H1 (cell line): ENCODE measurements at regions not wholly inside any gene's neighbourhood (a gene's known extent, or its start where the extent isn't known, plus 50 kb on each side); places are given as distances from the start of the nearest gene placed in this dataset.
A peak's percentile ranks its signal among the peaks of the same experiment; 100 is the strongest.

Source experiments
- CTCF ChIA-PET: fragments of 300-600 bp; sonication (Branson Sonifier 250); formaldehyde crosslinking; loops from one replicate; lab custom pipeline; 2021; ENCODE audit not compliant: partially characterized antibody; lab: Charles Lee
- POLR2A ChIA-PET: fragments of 300-600 bp; sonication (Branson Sonifier 250); formaldehyde crosslinking; loops from one replicate; lab custom pipeline; 2021; ENCODE audit warnings: inconsistent platforms; ENCODE audit not compliant: partially characterized antibody; lab: Charles Lee
- DNase-seq, 2 experiments: peaks; one replicate each; pipeline versions ENCODE4 v3.0.0 to v3.0.0-alpha.2; 2010 to 2022; ENCODE audit warnings: low spot score in 2 of 2, low read depth in 1 of 2, mixed read lengths in 1 of 2
- FAIRE-seq: peaks from 2 replicates; lab custom pipeline; 2011; peaks lifted over from hg19 to GRCh38; lab: Jason Lieb, UNC
- H2AFZ ChIP-seq: 2 replicates; pipeline ENCODE4 v1.8.1; 2012; ENCODE audit warnings: low read length, inconsistent platforms
- H2AK5ac ChIP-seq: 2 replicates; pipeline ENCODE4 v1.6.1; 2013; ENCODE audit warnings: low read depth, low read length
- H2BK120ac ChIP-seq: replicated peaks from 2 replicates; pipeline ENCODE3; 2013; ENCODE audit warnings: low read depth, low read length, inconsistent platforms
- H2BK12ac ChIP-seq: 2 replicates; pipeline ENCODE4 v1.6.1; 2013; ENCODE audit warnings: low read depth, low read length
- H2BK15ac ChIP-seq: 2 replicates; pipeline ENCODE4 v1.6.1; 2013; ENCODE audit warnings: low read length
- H2BK20ac ChIP-seq: 2 replicates; pipeline ENCODE4 v1.6.1; 2013; ENCODE audit warnings: low read length
- H2BK5ac ChIP-seq: 2 replicates; pipeline ENCODE4 v1.6.1; 2013; ENCODE audit warnings: low read depth, low read length
- H3K14ac ChIP-seq: 2 replicates; pipeline ENCODE4 v1.6.1; 2013; ENCODE audit warnings: inconsistent platforms; ENCODE audit not compliant: insufficient read length
- H3K18ac ChIP-seq: 2 replicates; pipeline ENCODE4 v1.6.1; 2013; ENCODE audit warnings: low read length; ENCODE audit errors: extremely low read depth
- H3K23ac ChIP-seq: 2 replicates; pipeline ENCODE4 v1.6.1; 2013; ENCODE audit warnings: inconsistent platforms; ENCODE audit not compliant: insufficient read length
- H3K23me2 ChIP-seq: 2 replicates; pipeline ENCODE4 v1.6.1; 2013; ENCODE audit warnings: low read depth, low read length
- H3K27ac ChIP-seq: 2 replicates; pipeline ENCODE4 v1.6.1; 2011; ENCODE audit warnings: low read depth, low read length, inconsistent platforms
- H3K27me3 ChIP-seq, 4 experiments: replicated peaks in 1 of 4; 1 replicate in 1 of 4; 2 replicates in 3 of 4; pipeline versions ENCODE4 v1.6.1 to v1.8.1; 2011 to 2013; ENCODE audit warnings: low read length in 3 of 4, mild to moderate bottlenecking in 3 of 4, inconsistent platforms in 2 of 4, mixed read lengths in 2 of 4, moderate library complexity in 1 of 4; ENCODE audit not compliant: control insufficient read depth in 3 of 4, insufficient read depth in 3 of 4; ENCODE audit errors: extremely low read depth in 1 of 4
- H3K36me3 ChIP-seq, 4 experiments: 2 replicates each; pipeline versions ENCODE4 v1.6.1 to v1.8.1; 2011 to 2013; ENCODE audit warnings: mild to moderate bottlenecking in 4 of 4, low read length in 3 of 4, moderate library complexity in 2 of 4, control low read depth in 1 of 4, inconsistent platforms in 1 of 4; ENCODE audit not compliant: insufficient read depth in 4 of 4, control insufficient read depth in 2 of 4
- H3K4ac ChIP-seq: replicated peaks from 2 replicates; pipeline ENCODE3; 2013; ENCODE audit warnings: low read length, low read depth, mixed read lengths, inconsistent platforms; ENCODE audit not compliant: insufficient read length
- H3K4me1 ChIP-seq, 4 experiments: replicated peaks in 1 of 4; 1 replicate in 1 of 4; 2 replicates in 3 of 4; pipeline versions ENCODE4 v1.6.1 to v1.8.1; 2011 to 2013; ENCODE audit warnings: low read length in 3 of 4, inconsistent platforms in 2 of 4, mixed read lengths in 1 of 4; ENCODE audit not compliant: insufficient read depth in 4 of 4, control insufficient read depth in 3 of 4
- H3K4me2 ChIP-seq, 2 experiments: 2 replicates each; pipeline versions ENCODE4 v1.6.1 to v1.8.1; 2011 to 2013; ENCODE audit warnings: low read depth in 2 of 2, low read length in 2 of 2, control low read depth in 1 of 2, inconsistent platforms in 1 of 2, mild to moderate bottlenecking in 1 of 2; ENCODE audit not compliant: insufficient read depth in 1 of 2
- H3K4me3 ChIP-seq, 4 experiments: fragments of 200-600, 300-600 bp in 1 of 4; sonication (generic), shearing (Covaris generic), sonication (Bioruptor Twin) in 1 of 4; 2 replicates each; pipeline versions ENCODE4 v1.5.1 to v1.8.1; 2011 to 2016; ENCODE audit warnings: low read length in 4 of 4, low read depth in 3 of 4, control low read depth in 2 of 4, inconsistent platforms in 2 of 4, mild to moderate bottlenecking in 2 of 4, mixed read lengths in 1 of 4, moderate library complexity in 1 of 4; ENCODE audit not compliant: insufficient read depth in 2 of 4; ENCODE audit errors: extremely low read depth in 1 of 4
- H3K56ac ChIP-seq: replicated peaks from 2 replicates; pipeline ENCODE3; 2013; ENCODE audit warnings: low read depth, mild to moderate bottlenecking, mixed read lengths, low read length, inconsistent platforms; ENCODE audit not compliant: insufficient read length
- H3K79me1 ChIP-seq: 2 replicates; pipeline ENCODE4 v1.6.1; 2013; ENCODE audit warnings: low read depth, low read length, control low read depth
- H3K79me2 ChIP-seq, 2 experiments: 2 replicates each; pipeline versions ENCODE4 v1.6.1 to v1.8.1; 2012 to 2013; ENCODE audit warnings: low read length in 2 of 2, mild to moderate bottlenecking in 2 of 2, inconsistent platforms in 1 of 2; ENCODE audit not compliant: insufficient read depth in 2 of 2, control insufficient read depth in 1 of 2
- H3K9ac ChIP-seq, 4 experiments: replicated peaks in 1 of 4; 1 replicate in 1 of 4; 2 replicates in 3 of 4; pipeline versions ENCODE4 v1.6.1 to v1.8.1; 2011 to 2013; ENCODE audit warnings: low read depth in 3 of 4, low read length in 3 of 4, control low read depth in 2 of 4, mild to moderate bottlenecking in 2 of 4, moderate library complexity in 2 of 4, inconsistent platforms in 1 of 4; ENCODE audit errors: extremely low read depth in 1 of 4
- H3K9me3 ChIP-seq, 2 experiments: 2 replicates each; pipeline versions ENCODE4 v1.6.1 to v1.8.1; 2012 to 2013; ENCODE audit warnings: mild to moderate bottlenecking in 2 of 2, moderate library complexity in 2 of 2, control low read depth in 1 of 2, inconsistent platforms in 1 of 2, low read depth in 1 of 2, low read length in 1 of 2, mixed read lengths in 1 of 2; ENCODE audit not compliant: insufficient read depth in 2 of 2
- H4K20me1 ChIP-seq, 2 experiments: replicated peaks in 1 of 2; 2 replicates each; pipeline versions ENCODE3 to v1.8.1; 2011 to 2013; ENCODE audit warnings: inconsistent platforms in 2 of 2, low read length in 2 of 2, mild to moderate bottlenecking in 1 of 2; ENCODE audit not compliant: insufficient read depth in 2 of 2, control insufficient read depth in 1 of 2
- H4K5ac ChIP-seq: 2 replicates; pipeline ENCODE4 v1.6.1; 2013; ENCODE audit warnings: low read length, low read depth, mixed read lengths, inconsistent platforms; ENCODE audit not compliant: insufficient read length
- H4K8ac ChIP-seq: 2 replicates; pipeline ENCODE4 v1.8.0; 2013; ENCODE audit warnings: mild to moderate bottlenecking, moderate library complexity, low read length, inconsistent platforms; ENCODE audit not compliant: insufficient read depth; ENCODE audit errors: extremely low read depth
- H4K91ac ChIP-seq: replicated peaks from 2 replicates; pipeline ENCODE3; 2013; ENCODE audit warnings: low read length, mixed read lengths, inconsistent platforms; ENCODE audit not compliant: insufficient read length
- BCL11A ChIP-seq, 2 experiments: IDR thresholded peaks; one replicate each; pipeline ENCODE4 v1.6.1; 2011; ENCODE audit warnings: low read depth in 2 of 2, low read length in 2 of 2, mild to moderate bottlenecking in 2 of 2
- CHD2 ChIP-seq: IDR thresholded peaks from 2 replicates; pipeline ENCODE4 v1.6.1; 2012; ENCODE audit warnings: low read length, improper control_type of control experiment
- GTF2F1 ChIP-seq: IDR thresholded peaks from 2 replicates; pipeline ENCODE4 v1.6.1; 2012; ENCODE audit warnings: low read depth, low read length, improper control_type of control experiment, borderline replicate concordance
- MAFK ChIP-seq: IDR thresholded peaks from 2 replicates; pipeline ENCODE4 v1.6.1; 2012; ENCODE audit warnings: low read depth, mild to moderate bottlenecking, improper control_type of control experiment, low read length
- RAD21 ChIP-seq, 2 experiments: IDR thresholded peaks in 1 of 2; conservative IDR thresholded peaks in 1 of 2; 2 replicates each; pipeline ENCODE4 v1.6.1; 2011; ENCODE audit warnings: low read depth in 2 of 2, low read length in 2 of 2, improper control_type of control experiment in 1 of 2, inconsistent platforms in 1 of 2, mild to moderate bottlenecking in 1 of 2, moderate library complexity in 1 of 2
- RNF2 ChIP-seq: fragments of 200-900, 300-1000 bp; sonication (generic); IDR thresholded peaks from 2 replicates; pipeline ENCODE4 v1.7.1; 2016; ENCODE audit warnings: borderline replicate concordance, low read depth, mild to moderate bottlenecking, antibody characterized with exemption, low read length; ENCODE audit not compliant: poor library complexity, severe bottlenecking; ENCODE audit errors: missing control alignments
- RXRA ChIP-seq: IDR thresholded peaks from 2 replicates; pipeline ENCODE4 v1.6.1; 2011; ENCODE audit warnings: low read depth, mild to moderate bottlenecking, low read length, moderate library complexity; ENCODE audit not compliant: insufficient read depth
- SP2 ChIP-seq: IDR thresholded peaks from 2 replicates; pipeline ENCODE4 v1.6.1; 2012; ENCODE audit warnings: mild to moderate bottlenecking, low read length, inconsistent platforms
- SP4 ChIP-seq: IDR thresholded peaks from 2 replicates; pipeline ENCODE4 v1.6.1; 2012; ENCODE audit warnings: low read length, inconsistent platforms
- SRF ChIP-seq: IDR thresholded peaks from 2 replicates; pipeline ENCODE4 v1.6.1; 2011; ENCODE audit warnings: mild to moderate bottlenecking, low read depth, low read length, moderate library complexity
- TAF7 ChIP-seq: optimal IDR thresholded peaks from 2 replicates; pipeline ENCODE3; 2011; ENCODE audit warnings: low read depth, mild to moderate bottlenecking, inconsistent platforms, low read length, moderate library complexity, borderline replicate concordance
- TCF12 ChIP-seq: IDR thresholded peaks from 2 replicates; pipeline ENCODE4 v1.6.1; 2011; ENCODE audit warnings: low read depth, mild to moderate bottlenecking, low read length
- WGBS, 2 experiments: shearing (Covaris generic) in 1 of 2; methylation state at CpG; one replicate each; pipeline versions ENCODE4 v1.1.6 to v1.1.7; 2013 to 2015; ENCODE audit warnings: low lambda C conversion rate in 2 of 2, mixed read lengths in 2 of 2, inconsistent platforms in 1 of 2, low coverage in 1 of 2, missing lambda C conversion rate in 1 of 2; ENCODE audit not compliant: insufficient replicate concordance in 2 of 2, insufficient coverage in 1 of 2, insufficient read length in 1 of 2; ENCODE audit errors: extremely low coverage in 1 of 2, missing lambda C conversion rate in 1 of 2; 5-methylcytosine and 5-hydroxymethylcytosine counted together

- Histone ChIP-seq H3K79me1 (no peaks in the 10 kb centered on the region), H3K23ac (no peak overlapping the region), H3K23me2 (no peaks in the 10 kb centered on the region), H2BK5ac (no peak overlapping the region), H3K56ac (no peak overlapping the region), H3K36me3 (no peaks in the 10 kb centered on the region), H3K27ac (no peak overlapping the region), H3K9me3 (peaks cover 0 to 2% of the 10 kb centered on the region in 2 experiments; a peak in 2 of 4 replicates), H3K4me1 (peaks cover 0 to 11% (median 0%) of the 10 kb centered on the region in 4 experiments; a peak in 3 of 7 replicates), H3K9ac (no peak overlapping the region), H2BK120ac (no peak overlapping the region), H4K20me1 (no peaks in the 10 kb centered on the region), H2AK5ac (no peak overlapping the region), H4K8ac (no peak overlapping the region), H3K27me3 (no peaks in the 10 kb centered on the region), H3K4me2 (peak overlapping the region in 1 of 2 experiments; percentile 24; a peak in 1 of 4 replicates), H4K5ac (no peak overlapping the region), H3K79me2 (no peaks in the 10 kb centered on the region), H3K4ac (no peak overlapping the region), H3K18ac (no peak overlapping the region), H2BK20ac (0 out of 2 replicates have a peak overlapping the region, but pooled peaks have one; percentile 44), H3K4me3 (peak overlapping the region in 1 of 4 experiments; percentile 8; a peak in 1 of 8 replicates), H2AFZ (peak overlapping the region; percentile 22; the same call in 1 of the 2 replicates), H2BK15ac (no peak overlapping the region), H4K91ac (no peak overlapping the region), H2BK12ac (no peak overlapping the region), H3K14ac (no peak overlapping the region)
- FAIRE-seq (no peak), DNase-seq (no peak)
- CTCF ChIA-PET = interaction anchor here (1.2 to 2.4 kb wide), 2 partner anchors 13 to 93 kb away, joined by 5 to 14 read pairs; no protein-coding TSS in a partner anchor
- POLR2A ChIA-PET = no interaction called here
- WGBS, 2 experiments = 61% methylated on average over 7 of the region's 7 CpGs; no CpG with 5 or more reads in 1 of the 2 experiments
- TF ChIP-seq SP4 = no peak
- TF ChIP-seq RNF2 = no peak
- no peak for TF ChIP-seq SRF
- TF ChIP-seq SP2 = no peak
- no peak for TF ChIP-seq BCL11A (IDR thresholded peaks at IDR 0.05; ENCODE audit: low read depth in 2 of 2, low read length in 2 of 2)
- TF ChIP-seq RXRA = no peak
- no peak for TF ChIP-seq GTF2F1
- no peak for TF ChIP-seq TAF7
- TF ChIP-seq CHD2 = no peak
- TF ChIP-seq MAFK = no peak
- TF ChIP-seq TCF12 = no peak
- TF ChIP-seq RAD21 (IDR thresholded peaks at IDR 0.05 in 1 of 2, conservative IDR thresholded peaks at IDR 0.05 in 1 of 2; ENCODE audit: low read depth in 2 of 2, low read length in 2 of 2) = no peak
Measured at GRCh38 chr16:13780406-13781168, 139.4 kb upstream of the ERCC4 start.
